HEK293 (cell line): ENCODE measurements at regions not wholly inside any gene's neighbourhood (a gene's known extent, or its start where the extent isn't known, plus 50 kb on each side); places are given as distances from the start of the nearest gene placed in this dataset.

Source experiments
- ZNF596 ChIP-seq: fragments of 450-650 bp; IDR thresholded peaks from 2 replicates; pipeline ENCODE4 v1.5.0; 2018; ENCODE audit warnings: missing biosample characterization, mild to moderate bottlenecking, missing genetic modification characterization, moderate library complexity
- TF ChIP-seq, protein P1 (sequence below): fragments of 450-650 bp; formaldehyde crosslinking; IDR thresholded peaks from 2 replicates; pipeline ENCODE4 v1.5.1; 2016; ENCODE audit warnings: missing biosample characterization, missing genetic modification characterization

GRCh38 chr6:28738396-28738765, 185.4 kb downstream of the TRIM27 start:
- TF ChIP-seq, protein P1, sequence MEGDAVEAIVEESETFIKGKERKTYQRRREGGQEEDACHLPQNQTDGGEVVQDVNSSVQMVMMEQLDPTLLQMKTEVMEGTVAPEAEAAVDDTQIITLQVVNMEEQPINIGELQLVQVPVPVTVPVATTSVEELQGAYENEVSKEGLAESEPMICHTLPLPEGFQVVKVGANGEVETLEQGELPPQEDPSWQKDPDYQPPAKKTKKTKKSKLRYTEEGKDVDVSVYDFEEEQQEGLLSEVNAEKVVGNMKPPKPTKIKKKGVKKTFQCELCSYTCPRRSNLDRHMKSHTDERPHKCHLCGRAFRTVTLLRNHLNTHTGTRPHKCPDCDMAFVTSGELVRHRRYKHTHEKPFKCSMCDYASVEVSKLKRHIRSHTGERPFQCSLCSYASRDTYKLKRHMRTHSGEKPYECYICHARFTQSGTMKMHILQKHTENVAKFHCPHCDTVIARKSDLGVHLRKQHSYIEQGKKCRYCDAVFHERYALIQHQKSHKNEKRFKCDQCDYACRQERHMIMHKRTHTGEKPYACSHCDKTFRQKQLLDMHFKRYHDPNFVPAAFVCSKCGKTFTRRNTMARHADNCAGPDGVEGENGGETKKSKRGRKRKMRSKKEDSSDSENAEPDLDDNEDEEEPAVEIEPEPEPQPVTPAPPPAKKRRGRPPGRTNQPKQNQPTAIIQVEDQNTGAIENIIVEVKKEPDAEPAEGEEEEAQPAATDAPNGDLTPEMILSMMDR (tag by site-specific recombination) = no peak
- no peak for TF ChIP-seq ZNF596
